ENCODE measurements at regions not wholly inside any gene's neighbourhood (a gene's known extent, or its start where the extent isn't known, plus 50 kb on each side); places are given as distances from the start of the nearest gene placed in this dataset.

DNA sequence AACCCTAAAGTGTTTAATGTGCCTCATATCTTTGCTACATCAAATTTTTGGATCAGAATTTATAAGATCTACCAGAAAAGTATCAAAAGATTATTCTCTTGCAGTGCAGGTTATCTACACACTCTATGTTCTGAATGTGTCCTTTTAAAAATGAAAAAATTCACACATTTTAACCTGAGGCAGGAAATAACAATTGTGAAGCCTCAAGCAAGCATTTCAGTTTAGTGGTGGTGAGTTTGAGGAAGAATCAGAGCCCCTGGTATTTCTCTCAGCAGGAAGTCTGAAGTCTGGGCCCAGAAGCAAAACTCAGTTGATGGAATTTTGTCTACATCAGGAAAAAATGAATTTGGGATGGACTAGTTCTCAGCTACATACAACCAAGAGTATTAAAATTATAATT is 137.0 kb upstream of the PZP start:
- H3K27me3 Mint-ChIP-seq (ENCODE audit: low read depth), result no peaks in the 10 kb centered on the region
- TF ChIP-seq CTCF (conservative IDR thresholded peaks at IDR 0.05), result no peak
- DNase-seq, result no peak
- Histone ChIP-seq H3K79me2 (ENCODE audit: insufficient read depth, low read length) (no peaks in the 10 kb centered on the region), H4K20me1 (ENCODE audit: control insufficient read depth, insufficient read depth, insufficient read length) (no peaks in the 10 kb centered on the region), H3K27me3 (ENCODE audit: insufficient read depth, low read length) (no peaks in the 10 kb centered on the region), H2AK5ac (ENCODE audit: insufficient read length, low read length) (no peak overlapping the region), H3K23me2 (ENCODE audit: insufficient read length, low read depth, low read length, poor library complexity, severe bottlenecking) (no peaks in the 10 kb centered on the region), H3K4me1 (ENCODE audit: insufficient read depth, low read length) (no peaks in the 10 kb centered on the region), H3K4ac (ENCODE audit: low read depth, low read length) (no peak overlapping the region), H2BK20ac (ENCODE audit: low read depth, low read length, poor library complexity, severe bottlenecking) (no peak overlapping the region), H2BK15ac (ENCODE audit: low read depth, low read length) (no peak overlapping the region), H3K27ac (ENCODE audit: insufficient read length, low read depth, low read length) (no peak overlapping the region), H4K91ac (ENCODE audit: insufficient read length, low read depth, low read length) (no peak overlapping the region), H3T11ph (ENCODE audit: low read length) (no peak overlapping the region), H3K79me1 (ENCODE audit: insufficient read depth, low read depth, low read length, poor library complexity, severe bottlenecking) (no peaks in the 10 kb centered on the region), H3K9ac (ENCODE audit: extremely low read depth, insufficient read length, low read length) (no peak overlapping the region), H3K56ac (ENCODE audit: insufficient read length, low read depth, low read length) (no peak overlapping the region), H2BK5ac (ENCODE audit: insufficient read length, low read length) (no peak overlapping the region), H4K8ac (replicated peaks; ENCODE audit: insufficient read length, low read depth, low read length) (no peak overlapping the region), H3K14ac (ENCODE audit: insufficient read depth, low read length) (no peak overlapping the region), H2BK12ac (ENCODE audit: insufficient read length, low read depth, low read length) (no peak overlapping the region), H3K18ac (ENCODE audit: insufficient read length, low read depth, low read length) (no peak overlapping the region), H3K9me3 (ENCODE audit: control insufficient read depth, low read depth, low read length) (no peaks in the 10 kb centered on the region), H4K5ac (ENCODE audit: insufficient read length, low read depth, low read length) (no peak overlapping the region), H2BK120ac (ENCODE audit: low read depth, low read length, poor library complexity, severe bottlenecking) (no peak overlapping the region), H2AFZ (ENCODE audit: low read length) (no peak overlapping the region), H3K4me2 (ENCODE audit: insufficient read depth, insufficient read length, low read length) (no peak overlapping the region), H3K23ac (ENCODE audit: insufficient read length, low read depth, low read length) (no peak overlapping the region)
- H3K36me3 Mint-ChIP-seq (ENCODE audit: insufficient read depth in 1 of 3, low read depth in 3 of 3), result peaks cover 10 to 15% (median 14%) of the 10 kb centered on the region in 3 experiments; a peak in 5 of 7 replicates
- H3K4me3 Mint-ChIP-seq, result no peak overlapping the region
- H3K27ac Mint-ChIP-seq, result no peak overlapping the region
- peaks cover 0 to 7% of the 10 kb centered on the region in 2 experiments; a peak in 2 of 4 replicates for H3K4me1 Mint-ChIP-seq
- H3K9me3 Mint-ChIP-seq, result no peaks in the 10 kb centered on the region

Data from H9 (cell line).